ENCODE measurements at regions not wholly inside any gene's neighbourhood (a gene's known extent, or its start where the extent isn't known, plus 50 kb on each side); places are given as distances from the start of the nearest gene placed in this dataset.

GRCh38 chr21:39097335-39097861, 85.9 kb downstream of the PSMG1 start:
- no peak overlapping the region for H3K4me3 ChIP-seq (ENCODE audit: low read depth, low read length)
- TF ChIP-seq, protein P1, sequence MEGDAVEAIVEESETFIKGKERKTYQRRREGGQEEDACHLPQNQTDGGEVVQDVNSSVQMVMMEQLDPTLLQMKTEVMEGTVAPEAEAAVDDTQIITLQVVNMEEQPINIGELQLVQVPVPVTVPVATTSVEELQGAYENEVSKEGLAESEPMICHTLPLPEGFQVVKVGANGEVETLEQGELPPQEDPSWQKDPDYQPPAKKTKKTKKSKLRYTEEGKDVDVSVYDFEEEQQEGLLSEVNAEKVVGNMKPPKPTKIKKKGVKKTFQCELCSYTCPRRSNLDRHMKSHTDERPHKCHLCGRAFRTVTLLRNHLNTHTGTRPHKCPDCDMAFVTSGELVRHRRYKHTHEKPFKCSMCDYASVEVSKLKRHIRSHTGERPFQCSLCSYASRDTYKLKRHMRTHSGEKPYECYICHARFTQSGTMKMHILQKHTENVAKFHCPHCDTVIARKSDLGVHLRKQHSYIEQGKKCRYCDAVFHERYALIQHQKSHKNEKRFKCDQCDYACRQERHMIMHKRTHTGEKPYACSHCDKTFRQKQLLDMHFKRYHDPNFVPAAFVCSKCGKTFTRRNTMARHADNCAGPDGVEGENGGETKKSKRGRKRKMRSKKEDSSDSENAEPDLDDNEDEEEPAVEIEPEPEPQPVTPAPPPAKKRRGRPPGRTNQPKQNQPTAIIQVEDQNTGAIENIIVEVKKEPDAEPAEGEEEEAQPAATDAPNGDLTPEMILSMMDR (IDR thresholded peaks at IDR 0.05; ENCODE audit: control insufficient read depth, extremely low read depth, insufficient read depth): no peak
- no peak for DNase-seq (ENCODE audit: low read depth)

- no peak for DNase-seq (ENCODE audit: low read depth)
These were observed 86.5 kb downstream of the PSMG1 start for GRCh38 chr21:39096754-39097153.

DNA sequence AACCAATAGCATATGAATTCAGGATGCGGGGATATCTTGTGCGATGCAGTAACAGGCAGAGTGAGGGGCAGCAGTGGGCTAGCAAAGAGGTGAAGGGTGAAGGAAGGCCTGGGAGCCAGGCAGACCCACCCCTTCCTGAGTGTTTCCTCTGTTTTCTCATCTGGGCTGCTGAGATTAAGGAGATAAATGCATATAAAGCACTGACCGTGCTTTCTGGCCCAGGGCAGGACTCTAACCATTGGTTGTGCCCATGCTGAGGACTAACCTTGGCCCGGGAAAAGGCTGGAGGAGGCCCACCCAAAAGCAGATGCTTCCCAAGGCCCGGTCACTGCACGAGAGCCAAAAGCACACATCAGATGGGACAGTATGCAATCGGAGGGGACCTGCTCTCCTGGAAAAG, 87.6 kb downstream of the PSMG1 start:
- H3K4me3 ChIP-seq (ENCODE audit: low read depth, low read length): no peak overlapping the region
- TF ChIP-seq, protein P1 (IDR thresholded peaks at IDR 0.05; ENCODE audit: control insufficient read depth, extremely low read depth, insufficient read depth): no peak
- no peak for DNase-seq (ENCODE audit: low read depth)

More at GRCh38 chr21:39096754-39097153, 86.5 kb downstream of the PSMG1 start:
- H3K4me3 ChIP-seq (ENCODE audit: low read depth, low read length): no peak overlapping the region
- TF ChIP-seq, protein P1 (IDR thresholded peaks at IDR 0.05; ENCODE audit: control insufficient read depth, extremely low read depth, insufficient read depth): no peak

GRCh38 chr21:39094847-39095579, 88.2 kb downstream of the PSMG1 start:
- DNase-seq (ENCODE audit: low read depth): peak; percentile 33
- H3K4me3 ChIP-seq (ENCODE audit: low read depth, low read length): no peak overlapping the region
- TF ChIP-seq, protein P1 (IDR thresholded peaks at IDR 0.05; ENCODE audit: control insufficient read depth, extremely low read depth, insufficient read depth): no peak

- no peak for DNase-seq (ENCODE audit: low read depth)
These were observed 89.0 kb downstream of the PSMG1 start for GRCh38 chr21:39094087-39094780.

GRCh38 chr21:39093526-39093925, 89.7 kb downstream of the PSMG1 start:
- no peak for DNase-seq (ENCODE audit: low read depth)
- TF ChIP-seq, protein P1 (IDR thresholded peaks at IDR 0.05; ENCODE audit: control insufficient read depth, extremely low read depth, insufficient read depth): no peak
- H3K4me3 ChIP-seq (ENCODE audit: low read depth, low read length): no peak overlapping the region

More at GRCh38 chr21:39094087-39094780, 89.0 kb downstream of the PSMG1 start:
- TF ChIP-seq, protein P1 (IDR thresholded peaks at IDR 0.05; ENCODE audit: control insufficient read depth, extremely low read depth, insufficient read depth): no peak
- H3K4me3 ChIP-seq (ENCODE audit: low read depth, low read length): no peak overlapping the region
